Mesenchymal stem cell (in vitro differentiated cells and primary cell): ENCODE measurements at regions not wholly inside any gene's neighbourhood (a gene's known extent, or its start where the extent isn't known, plus 50 kb on each side); places are given as distances from the start of the nearest gene placed in this dataset.

Experiments used
- DNase-seq: peaks from one replicate; pipeline ENCODE4 v3.0.0-alpha.2; 2013
- H2AFZ ChIP-seq: one replicate; pipeline ENCODE4 v1.6.1; 2013; ENCODE audit warnings: low read depth, mild to moderate bottlenecking, control low read depth, inconsistent platforms, low read length, moderate library complexity
- H2AK5ac ChIP-seq: 2 replicates; pipeline ENCODE4 v1.6.1; 2013; ENCODE audit warnings: low read length, moderate library complexity, mild to moderate bottlenecking, inconsistent platforms; ENCODE audit not compliant: severe bottlenecking
- H2BK120ac ChIP-seq: one replicate; pipeline ENCODE4 v1.6.1; 2013; ENCODE audit warnings: low read depth, mild to moderate bottlenecking, inconsistent platforms, low read length, moderate library complexity
- H2BK12ac ChIP-seq, 2 experiments: one replicate each; pipeline ENCODE4 v1.6.1; 2013; ENCODE audit warnings: inconsistent platforms in 2 of 2, low read length in 2 of 2, mild to moderate bottlenecking in 2 of 2, moderate library complexity in 2 of 2, control low read depth in 1 of 2
- H2BK15ac ChIP-seq: one replicate; pipeline ENCODE4 v1.6.1; 2013; ENCODE audit warnings: mild to moderate bottlenecking, low read depth, inconsistent platforms; ENCODE audit not compliant: poor library complexity, severe bottlenecking
- H2BK5ac ChIP-seq: 2 replicates; pipeline ENCODE4 v1.6.1; 2013; ENCODE audit warnings: low read depth, mild to moderate bottlenecking, low read length, control low read depth, inconsistent platforms; ENCODE audit not compliant: poor library complexity, severe bottlenecking
- H3K14ac ChIP-seq, 2 experiments: one replicate each; pipeline ENCODE4 v1.6.1; 2013; ENCODE audit warnings: inconsistent platforms in 2 of 2, low read length in 2 of 2, control low read depth in 1 of 2, mild to moderate bottlenecking in 1 of 2, moderate library complexity in 1 of 2
- H3K18ac ChIP-seq, 2 experiments: one replicate each; pipeline ENCODE4 v1.6.1; 2013; ENCODE audit warnings: inconsistent platforms in 2 of 2, low read length in 2 of 2, control low read depth in 1 of 2, low read depth in 1 of 2, mild to moderate bottlenecking in 1 of 2
- H3K23ac ChIP-seq, 2 experiments: one replicate each; pipeline ENCODE4 v1.6.1; 2013; ENCODE audit warnings: inconsistent platforms in 2 of 2, low read length in 2 of 2, mild to moderate bottlenecking in 2 of 2, moderate library complexity in 2 of 2, control low read depth in 1 of 2
- H3K27ac ChIP-seq: 2 replicates; pipeline ENCODE4 v1.5.1; 2013; ENCODE audit warnings: mild to moderate bottlenecking, moderate library complexity, low read length, control low read depth, inconsistent platforms; ENCODE audit not compliant: poor library complexity, severe bottlenecking
- H3K27me3 ChIP-seq, 2 experiments: 2 replicates each; pipeline versions ENCODE4 v1.6.1 to v1.7.0; 2013; ENCODE audit warnings: low read length in 2 of 2, mild to moderate bottlenecking in 2 of 2, moderate library complexity in 2 of 2, control low read depth in 1 of 2, inconsistent platforms in 1 of 2; ENCODE audit not compliant: control insufficient read depth in 1 of 2, insufficient read depth in 1 of 2
- H3K36me3 ChIP-seq, 2 experiments: 2 replicates each; pipeline versions ENCODE4 v1.6.1 to v1.7.0; 2013; ENCODE audit warnings: low read length in 2 of 2, control low read depth in 1 of 2, inconsistent platforms in 1 of 2, low read depth in 1 of 2, mild to moderate bottlenecking in 1 of 2; ENCODE audit not compliant: insufficient read depth in 2 of 2, control insufficient read depth in 1 of 2
- H3K4ac ChIP-seq, 2 experiments: one replicate each; pipeline ENCODE4 v1.6.1; 2013; ENCODE audit warnings: inconsistent platforms in 2 of 2, low read length in 2 of 2, mild to moderate bottlenecking in 2 of 2, moderate library complexity in 2 of 2, control low read depth in 1 of 2, low read depth in 1 of 2
- H3K4me1 ChIP-seq: 2 replicates; pipeline ENCODE4 v1.6.1; 2013; ENCODE audit warnings: low read depth, low read length, control low read depth; ENCODE audit not compliant: control insufficient read depth, insufficient read depth
- H3K4me2 ChIP-seq: 2 replicates; pipeline ENCODE4 v1.6.1; 2013; ENCODE audit warnings: low read length, mild to moderate bottlenecking, inconsistent platforms; ENCODE audit not compliant: poor library complexity, severe bottlenecking
- H3K4me3 ChIP-seq, 2 experiments: 2 replicates each; pipeline versions ENCODE4 v1.5.1 to v1.7.0; 2013; ENCODE audit warnings: low read length in 2 of 2, mild to moderate bottlenecking in 2 of 2, control low read depth in 1 of 2, low read depth in 1 of 2; ENCODE audit not compliant: insufficient read depth in 1 of 2
- H3K79me1 ChIP-seq: replicated peaks from 2 replicates; pipeline ENCODE4 v1.6.1; 2013; ENCODE audit warnings: mild to moderate bottlenecking, control low read depth, low read length, inconsistent platforms; ENCODE audit not compliant: poor library complexity, severe bottlenecking
- H3K9ac ChIP-seq: 2 replicates; pipeline ENCODE4 v1.7.0; 2013; ENCODE audit warnings: mild to moderate bottlenecking, low read length, moderate library complexity
- H3K9me3 ChIP-seq: 2 replicates; pipeline ENCODE4 v1.7.0; 2013; ENCODE audit warnings: mild to moderate bottlenecking, low read length; ENCODE audit not compliant: control insufficient read depth
- H4K8ac ChIP-seq: one replicate; pipeline ENCODE4 v1.6.1; 2013; ENCODE audit warnings: inconsistent platforms, mild to moderate bottlenecking, low read length, moderate library complexity
- H4K91ac ChIP-seq: one replicate; pipeline ENCODE4 v1.6.1; 2013; ENCODE audit warnings: mild to moderate bottlenecking, low read length, inconsistent platforms
- whole genome bisulfite sequencing: methylation state at CpG from one replicate; pipeline ENCODE4 v1.1.7; 2013; ENCODE audit warnings: mixed read lengths; 5-methylcytosine and 5-hydroxymethylcytosine counted together

- Histone ChIP-seq H4K8ac (no peak overlapping the region), H2BK15ac (no peak overlapping the region), H3K4ac (no peak overlapping the region), H3K9ac (no peak overlapping the region), H4K91ac (no peak overlapping the region), H3K4me3 (no peak overlapping the region), H2AK5ac (no peak overlapping the region), H2BK120ac (no peak overlapping the region), H2BK5ac (no peak overlapping the region), H3K23ac (no peak overlapping the region), H3K36me3 (no peaks in the 10 kb centered on the region), H2BK12ac (no peak overlapping the region), H2AFZ (no peak overlapping the region), H3K27ac (no peak overlapping the region), H3K14ac (no peak overlapping the region), H3K4me1 (no peaks in the 10 kb centered on the region), H3K18ac (no peak overlapping the region), H3K9me3 (peaks cover 3% of the 10 kb centered on the region), H3K79me1 (no peaks in the 10 kb centered on the region), H3K4me2 (no peak overlapping the region), H3K27me3 (no peaks in the 10 kb centered on the region)
- no CpG with 5 or more reads among the region's 1 CpG for WGBS
- no peak for DNase-seq
Observed at GRCh38 chr9:23426144-23426543, 399.9 kb downstream of the ELAVL2 start.

GRCh38 chr9:23431459-23431858 is 394.6 kb downstream of the ELAVL2 start:
- Histone ChIP-seq H2BK5ac (no peak overlapping the region), H2BK120ac (no peak overlapping the region), H3K4me2 (no peak overlapping the region), H3K14ac (no peak overlapping the region), H3K23ac (no peak overlapping the region), H3K18ac (no peak overlapping the region), H3K9ac (no peak overlapping the region), H3K27me3 (no peaks in the 10 kb centered on the region), H3K36me3 (no peaks in the 10 kb centered on the region), H3K9me3 (no peaks in the 10 kb centered on the region), H3K79me1 (no peaks in the 10 kb centered on the region), H2BK15ac (no peak overlapping the region), H2AK5ac (no peak overlapping the region), H3K4ac (no peak overlapping the region), H2AFZ (no peak overlapping the region), H4K8ac (no peak overlapping the region), H3K27ac (no peak overlapping the region), H3K4me1 (no peaks in the 10 kb centered on the region), H2BK12ac (no peak overlapping the region), H4K91ac (no peak overlapping the region), H3K4me3 (no peak overlapping the region)
- DNase-seq = no peak
- 62% methylated on average over 4 of the region's 5 CpGs for WGBS

DNA sequence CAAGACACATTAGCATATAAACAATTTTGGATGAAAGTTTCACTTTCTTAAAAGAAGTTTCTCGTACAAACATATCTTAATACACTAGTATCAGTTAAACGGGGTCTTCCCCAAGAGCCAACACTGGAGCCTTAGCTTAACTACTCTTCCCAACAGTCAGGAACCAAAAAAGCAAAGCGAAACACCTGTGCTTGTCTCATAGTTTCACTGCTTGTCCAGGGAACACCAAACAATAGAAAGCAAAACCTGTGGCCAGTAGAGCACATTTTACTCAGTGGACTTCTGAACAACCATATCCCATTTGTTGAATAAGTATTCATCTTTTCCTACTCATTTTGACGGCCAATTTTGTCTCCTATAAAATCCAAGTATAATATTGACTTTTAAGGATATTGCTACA is 391.4 kb downstream of the ELAVL2 start:
- no peak overlapping the region for H2BK5ac ChIP-seq
- H3K9ac ChIP-seq = no peak overlapping the region
- no peak overlapping the region for H3K4ac ChIP-seq
- H3K23ac ChIP-seq = no peak overlapping the region
- H3K18ac ChIP-seq = no peak overlapping the region
- no peaks in the 10 kb centered on the region for H3K4me1 ChIP-seq
- no peak overlapping the region for H4K8ac ChIP-seq
- H3K27me3 ChIP-seq = no peaks in the 10 kb centered on the region
- H3K36me3 ChIP-seq = no peaks in the 10 kb centered on the region
- no peaks in the 10 kb centered on the region for H3K79me1 ChIP-seq
- no peak overlapping the region for H2AFZ ChIP-seq
- WGBS = 80% methylated on average over 4 of the region's 4 CpGs
- H3K14ac ChIP-seq = no peak overlapping the region
- no peak overlapping the region for H3K27ac ChIP-seq
- H3K9me3 ChIP-seq = no peaks in the 10 kb centered on the region
- no peak overlapping the region for H3K4me3 ChIP-seq
- H2AK5ac ChIP-seq = no peak overlapping the region
- DNase-seq = no peak
- no peak overlapping the region for H2BK15ac ChIP-seq
- no peak overlapping the region for H4K91ac ChIP-seq
- no peak overlapping the region for H2BK12ac ChIP-seq
- no peak overlapping the region for H2BK120ac ChIP-seq
- no peak overlapping the region for H3K4me2 ChIP-seq

- H2BK15ac ChIP-seq = no peak overlapping the region
- H3K4me1 ChIP-seq = no peaks in the 10 kb centered on the region
- H3K36me3 ChIP-seq = no peaks in the 10 kb centered on the region
- H3K9me3 ChIP-seq = no peaks in the 10 kb centered on the region
- no peak overlapping the region for H3K23ac ChIP-seq
- no peak overlapping the region for H2BK120ac ChIP-seq
- H3K18ac ChIP-seq = no peak overlapping the region
- H2AFZ ChIP-seq = no peak overlapping the region
- H4K91ac ChIP-seq = no peak overlapping the region
- H3K4ac ChIP-seq = no peak overlapping the region
- 82% methylated on average over 9 of the region's 9 CpGs for WGBS
- H3K9ac ChIP-seq = no peak overlapping the region
- no peak overlapping the region for H2AK5ac ChIP-seq
- H3K27ac ChIP-seq = no peak overlapping the region
- DNase-seq = no peak
- no peak overlapping the region for H3K14ac ChIP-seq
- no peaks in the 10 kb centered on the region for H3K27me3 ChIP-seq
- H3K79me1 ChIP-seq = no peaks in the 10 kb centered on the region
- H3K4me2 ChIP-seq = no peak overlapping the region
- no peak overlapping the region for H2BK12ac ChIP-seq
- no peak overlapping the region for H2BK5ac ChIP-seq
- H3K4me3 ChIP-seq = no peak overlapping the region
- H4K8ac ChIP-seq = no peak overlapping the region
Observed at GRCh38 chr9:23438299-23438907, 387.6 kb downstream of the ELAVL2 start.
